LNCAP (cell line): ENCODE measurements at regions not wholly inside any gene's neighbourhood (a gene's known extent, or its start where the extent isn't known, plus 50 kb on each side); places are given as distances from the start of the nearest gene placed in this dataset.

ENCODE experiments used
- TF ChIP-seq, protein P1 (sequence below): fragments of 450-650 bp; IDR thresholded peaks from 2 replicates; pipeline ENCODE4 v1.5.1; 2017; ENCODE audit warnings: mild to moderate bottlenecking

DNA sequence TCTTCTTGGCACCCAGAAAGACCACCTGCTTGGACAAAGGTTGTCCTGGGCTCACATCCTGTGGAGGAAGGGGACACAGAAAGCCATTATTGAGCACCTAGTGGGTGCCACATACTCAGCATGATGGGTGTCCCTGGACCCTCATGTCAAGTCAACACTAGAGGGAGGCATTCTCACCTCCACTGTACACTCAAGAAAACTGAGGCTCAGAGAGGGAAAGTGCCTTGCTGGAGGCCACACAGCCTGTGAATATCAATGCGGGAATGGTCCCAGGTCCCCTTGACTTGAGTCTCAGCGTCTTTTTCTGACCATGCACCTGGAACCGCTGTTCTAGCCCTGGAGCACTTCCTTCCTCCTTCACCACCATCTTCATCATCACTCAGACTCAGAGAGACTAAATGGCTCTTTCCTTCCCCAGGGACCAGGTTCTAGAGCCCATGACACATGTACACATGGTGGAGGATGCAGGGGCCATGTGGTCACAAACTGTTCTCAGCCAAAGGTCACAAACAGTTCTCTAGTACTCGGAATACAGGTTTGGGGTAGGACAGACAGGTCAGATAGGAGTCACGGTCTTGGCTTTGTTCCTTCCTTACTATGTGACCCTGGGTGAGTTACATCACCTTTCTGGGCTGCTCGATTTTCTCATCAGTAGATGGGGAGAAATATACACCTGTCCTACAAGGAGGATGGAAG lies 89.2 kb upstream of the WNT4 start:
- TF ChIP-seq, protein P1, sequence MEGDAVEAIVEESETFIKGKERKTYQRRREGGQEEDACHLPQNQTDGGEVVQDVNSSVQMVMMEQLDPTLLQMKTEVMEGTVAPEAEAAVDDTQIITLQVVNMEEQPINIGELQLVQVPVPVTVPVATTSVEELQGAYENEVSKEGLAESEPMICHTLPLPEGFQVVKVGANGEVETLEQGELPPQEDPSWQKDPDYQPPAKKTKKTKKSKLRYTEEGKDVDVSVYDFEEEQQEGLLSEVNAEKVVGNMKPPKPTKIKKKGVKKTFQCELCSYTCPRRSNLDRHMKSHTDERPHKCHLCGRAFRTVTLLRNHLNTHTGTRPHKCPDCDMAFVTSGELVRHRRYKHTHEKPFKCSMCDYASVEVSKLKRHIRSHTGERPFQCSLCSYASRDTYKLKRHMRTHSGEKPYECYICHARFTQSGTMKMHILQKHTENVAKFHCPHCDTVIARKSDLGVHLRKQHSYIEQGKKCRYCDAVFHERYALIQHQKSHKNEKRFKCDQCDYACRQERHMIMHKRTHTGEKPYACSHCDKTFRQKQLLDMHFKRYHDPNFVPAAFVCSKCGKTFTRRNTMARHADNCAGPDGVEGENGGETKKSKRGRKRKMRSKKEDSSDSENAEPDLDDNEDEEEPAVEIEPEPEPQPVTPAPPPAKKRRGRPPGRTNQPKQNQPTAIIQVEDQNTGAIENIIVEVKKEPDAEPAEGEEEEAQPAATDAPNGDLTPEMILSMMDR = no peak

DNA sequence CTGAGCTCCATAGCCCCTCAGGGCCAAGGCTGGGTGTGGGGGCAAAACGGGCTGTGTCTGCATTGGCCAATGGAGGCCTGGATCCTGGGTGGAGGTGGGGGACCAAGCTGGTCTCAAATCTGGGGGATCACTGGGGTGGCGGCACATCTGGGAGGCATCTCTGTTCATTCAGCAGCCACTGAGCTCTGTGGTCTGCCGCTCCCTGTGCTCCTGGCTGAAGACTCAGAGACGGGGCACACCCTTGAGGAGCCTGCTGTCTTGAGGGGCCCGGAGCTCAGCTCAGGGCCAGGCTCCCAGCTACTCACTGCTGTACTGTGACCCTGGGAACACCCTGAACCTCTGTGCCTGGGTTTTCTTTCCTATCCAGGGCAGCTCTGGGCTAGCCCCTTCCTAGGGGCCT lies 90.3 kb upstream of the WNT4 start:
- TF ChIP-seq, protein P1 = no peak

DNA sequence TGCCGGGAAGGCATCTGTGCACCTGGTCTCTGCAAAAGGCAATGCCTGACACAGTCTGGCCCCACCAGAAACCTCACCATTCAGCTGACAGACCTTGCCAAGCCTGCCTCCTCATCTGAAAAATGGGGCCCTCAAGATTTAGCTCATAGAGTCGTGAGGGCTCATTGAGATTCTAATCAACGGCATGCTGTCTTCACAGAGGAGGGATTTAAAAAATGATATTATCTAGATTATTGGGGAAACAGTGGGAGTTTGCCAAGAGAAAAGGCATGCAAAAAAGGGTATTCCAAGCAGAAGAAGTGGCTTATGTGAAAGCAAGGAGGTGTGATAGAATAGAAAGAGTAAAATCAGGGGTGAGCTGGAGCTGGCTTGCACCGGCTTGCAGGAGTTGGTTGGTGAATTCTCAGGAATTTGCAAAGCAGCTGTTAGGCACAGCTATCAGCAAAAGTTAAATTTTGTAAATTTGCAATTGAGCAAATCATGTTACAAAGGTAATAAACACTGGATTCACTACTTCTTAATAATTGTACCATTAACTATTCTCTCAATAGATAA lies 91.7 kb upstream of the WNT4 start:
- TF ChIP-seq, protein P1 = no peak

DNA sequence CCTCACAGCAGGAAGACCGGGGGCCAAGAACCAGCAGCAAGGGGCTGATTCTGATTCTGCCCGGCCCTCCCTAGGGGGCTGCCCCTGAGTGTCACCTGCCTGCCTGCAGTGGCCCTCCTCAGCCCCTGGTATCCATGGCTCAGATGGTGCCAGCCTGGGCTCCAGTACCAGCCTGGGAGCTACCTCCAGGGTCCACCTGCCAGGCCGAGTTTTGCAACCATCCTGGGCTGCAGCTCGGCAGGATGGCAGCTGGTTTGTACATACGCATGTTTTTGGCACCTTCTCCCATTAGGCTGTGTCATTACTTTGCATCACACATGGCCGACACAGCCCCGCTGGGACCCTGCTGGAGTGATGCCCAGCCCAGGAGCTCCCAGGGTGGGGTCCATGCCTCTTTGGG lies 93.3 kb upstream of the WNT4 start:
- TF ChIP-seq, protein P1 = no peak

DNA sequence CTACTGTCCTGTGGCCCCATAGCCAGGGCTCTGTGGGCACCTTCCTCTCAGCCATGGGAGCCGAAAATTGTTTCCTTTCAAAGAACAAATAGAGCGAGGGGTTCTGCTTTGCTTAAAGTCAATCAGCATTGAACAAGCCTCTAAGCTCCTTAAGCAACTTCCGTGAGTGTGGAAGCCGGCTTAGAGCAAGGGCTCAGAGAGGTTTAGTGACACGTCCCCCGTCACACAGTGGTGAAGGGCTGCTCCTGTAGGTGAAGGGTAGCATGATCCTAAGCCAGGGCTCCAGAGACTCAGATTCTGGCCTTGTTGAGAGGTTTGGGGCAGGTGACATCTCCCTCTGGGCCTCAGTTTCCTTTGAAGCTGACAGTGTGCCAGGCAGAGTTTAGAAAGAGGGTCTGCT lies 94.0 kb upstream of the WNT4 start:
- TF ChIP-seq, protein P1 = no peak

DNA sequence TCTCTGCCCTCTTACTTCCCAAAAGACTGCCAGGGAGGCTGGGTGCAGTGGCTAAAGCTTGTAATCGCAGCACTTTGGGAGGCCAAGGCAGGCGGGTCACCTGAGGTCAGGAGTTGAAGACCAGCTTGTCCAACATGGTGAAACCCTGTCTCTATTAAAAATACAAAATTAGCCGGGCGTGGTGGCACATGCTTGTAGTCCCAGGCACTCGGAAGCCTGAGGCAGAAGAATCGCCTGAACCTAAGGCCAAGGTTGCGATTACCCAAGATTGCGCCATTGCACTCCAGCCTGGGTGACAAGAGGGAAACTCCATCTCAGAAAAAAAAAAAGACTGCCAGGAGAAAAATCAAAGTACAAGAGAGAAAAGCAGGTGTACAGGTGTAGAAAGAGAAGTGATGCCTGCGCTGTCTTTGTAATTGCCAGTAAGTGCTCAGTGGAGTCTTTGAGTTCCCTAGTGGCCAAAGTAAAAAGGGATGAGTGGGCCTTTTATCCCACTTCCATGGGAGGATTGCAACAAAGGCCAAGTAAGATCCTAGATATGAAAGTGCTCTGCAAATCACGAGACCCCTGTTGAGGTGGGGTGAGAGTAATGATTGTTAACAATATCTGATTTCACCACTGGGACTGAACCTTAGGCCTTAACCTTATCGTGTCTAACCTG lies 94.7 kb upstream of the WNT4 start:
- TF ChIP-seq, protein P1 = no peak

DNA sequence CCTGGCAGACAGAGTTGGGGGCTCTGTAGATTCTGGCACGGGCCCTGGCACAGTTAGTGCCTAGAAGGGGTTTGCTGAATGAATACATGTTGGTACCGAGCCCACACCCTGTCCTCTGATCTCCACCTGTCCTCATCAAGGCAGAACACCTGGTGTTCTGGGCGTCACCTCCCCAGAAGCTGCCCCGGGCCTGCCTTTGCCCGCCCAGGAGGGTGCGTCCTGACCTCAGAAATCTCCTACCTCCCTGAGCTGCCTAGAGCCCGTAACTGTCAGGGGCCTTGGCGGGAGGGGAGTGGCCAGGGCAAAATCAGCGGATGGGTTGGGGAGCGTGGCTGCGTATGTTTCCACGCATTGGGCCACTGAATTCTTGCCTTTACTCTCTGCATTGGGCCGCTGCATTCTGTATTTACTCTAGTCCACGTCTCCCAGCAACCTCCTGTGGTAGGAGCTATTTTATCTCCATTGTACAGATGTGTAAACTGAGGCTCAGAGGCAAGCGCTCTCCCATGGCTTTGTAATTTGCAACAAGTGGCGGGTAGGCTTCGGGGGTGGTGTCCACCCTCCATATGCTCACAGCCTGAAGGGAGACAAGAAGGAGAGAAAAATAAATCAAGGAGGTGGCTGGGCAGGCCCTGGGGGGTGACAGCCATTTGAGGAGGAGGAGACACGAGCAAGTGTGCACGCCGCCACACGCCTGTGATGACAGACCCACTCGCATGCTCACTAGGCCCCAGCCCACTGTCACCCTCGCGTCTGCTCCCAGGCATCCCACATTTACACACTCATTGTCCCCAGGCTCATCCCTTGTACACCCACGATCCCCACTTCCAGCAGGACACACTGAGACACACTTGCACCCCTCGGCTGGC lies 95.7 kb upstream of the WNT4 start:
- TF ChIP-seq, protein P1 = no peak
